LNCaP clone FGC (cell line): ENCODE measurements at regions not wholly inside any gene's neighbourhood (a gene's known extent, or its start where the extent isn't known, plus 50 kb on each side); places are given as distances from the start of the nearest gene placed in this dataset.

Experiments used
- DNase-seq: peaks from one replicate; pipeline ENCODE4 v3.0.0-alpha.2; 2011; ENCODE audit warnings: low read depth
- H3K4me3 ChIP-seq: 2 replicates; pipeline ENCODE4 v1.5.1; 2011; ENCODE audit warnings: mild to moderate bottlenecking, low read depth, low read length, control low read depth
- CTCF ChIP-seq: IDR thresholded peaks from 2 replicates; pipeline ENCODE4 v1.5.1; 2012; ENCODE audit warnings: mild to moderate bottlenecking; ENCODE audit not compliant: control insufficient read depth, insufficient read depth; ENCODE audit errors: extremely low read depth

GRCh38 chr2:204228169-204228886, 291.8 kb downstream of the ICOS start:
- no peak overlapping the region for H3K4me3 ChIP-seq
- DNase-seq = no peak
- TF ChIP-seq CTCF = no peak

GRCh38 chr2:204234248-204234647, 297.7 kb downstream of the ICOS start:
- DNase-seq = no peak
- no peak overlapping the region for H3K4me3 ChIP-seq
- no peak for TF ChIP-seq CTCF

- no peak for DNase-seq
- no peak for TF ChIP-seq CTCF
- no peak overlapping the region for H3K4me3 ChIP-seq
Observed at GRCh38 chr2:204234879-204235278, 298.3 kb downstream of the ICOS start.

GRCh38 chr2:204237416-204237815, 300.9 kb downstream of the ICOS start:
- H3K4me3 ChIP-seq = no peak overlapping the region
- no peak for DNase-seq
- no peak for TF ChIP-seq CTCF

- H3K4me3 ChIP-seq = no peak overlapping the region
- DNase-seq = no peak
- no peak for TF ChIP-seq CTCF
Observed at GRCh38 chr2:204239411-204240165, 303.0 kb downstream of the ICOS start.

- no peak for DNase-seq
- no peak for TF ChIP-seq CTCF
- no peak overlapping the region for H3K4me3 ChIP-seq
Observed at GRCh38 chr2:204240961-204241360, 304.3 kb upstream of the PARD3B start.
